Calu3 (cell line): ENCODE measurements at regions not wholly inside any gene's neighbourhood (a gene's known extent, or its start where the extent isn't known, plus 50 kb on each side); places are given as distances from the start of the nearest gene placed in this dataset.

ENCODE experiments used
- BruUV-seq: library from RNA; stranded (reverse); fragments of 400-500 nt; replicated peaks from 2 replicates; lab custom pipeline; 2021; lab: Mats Ljungman, UMichigan
- CTCF ChIA-PET: fragments of 300-600 bp; sonication (Branson Sonifier 250); formaldehyde crosslinking; loops from one replicate; lab custom pipeline; 2022; ENCODE audit warnings: antibody characterized with exemption; lab: Charles Lee
- DNase-seq: peaks from one replicate; pipeline ENCODE4 v3.0.0; 2022
- H3K27ac Mint-ChIP-seq: one replicate; pipeline ENCODE4 v1.8.0; 2022; ENCODE audit warnings: mixed read lengths; ENCODE audit not compliant: unreplicated experiment
- H3K27me3 Mint-ChIP-seq: one replicate; pipeline ENCODE4 v1.8.0; 2022; ENCODE audit warnings: mixed read lengths; ENCODE audit not compliant: unreplicated experiment
- H3K36me3 Mint-ChIP-seq: one replicate; pipeline ENCODE4 v1.8.0; 2022; ENCODE audit warnings: mild to moderate bottlenecking, moderate library complexity, mixed read lengths; ENCODE audit not compliant: insufficient read depth, unreplicated experiment
- H3K4me1 Mint-ChIP-seq: one replicate; pipeline ENCODE4 v1.8.0; 2022; ENCODE audit warnings: mild to moderate bottlenecking, low read depth, mixed read lengths; ENCODE audit not compliant: unreplicated experiment
- H3K4me3 Mint-ChIP-seq: one replicate; pipeline ENCODE4 v1.8.0; 2022; ENCODE audit warnings: mild to moderate bottlenecking, low read depth, moderate library complexity, mixed read lengths; ENCODE audit not compliant: unreplicated experiment
- H3K9me3 Mint-ChIP-seq: one replicate; pipeline ENCODE4 v1.8.0; 2022; ENCODE audit warnings: low read depth, mixed read lengths; ENCODE audit not compliant: unreplicated experiment
- CTCF ChIP-seq: fragments of 200-600 bp; IDR thresholded peaks from one replicate; pipeline ENCODE4 v1.8.0; 2022; ENCODE audit warnings: antibody characterized with exemption; ENCODE audit not compliant: unreplicated experiment
- intact Hi-C: fragments of 100-400 bp; cut with micrococcal nuclease; formaldehyde crosslinking; loops from one replicate; pipeline ENCODE4 v1.10.0; 2022; ENCODE audit not compliant: unreplicated experiment

DNA sequence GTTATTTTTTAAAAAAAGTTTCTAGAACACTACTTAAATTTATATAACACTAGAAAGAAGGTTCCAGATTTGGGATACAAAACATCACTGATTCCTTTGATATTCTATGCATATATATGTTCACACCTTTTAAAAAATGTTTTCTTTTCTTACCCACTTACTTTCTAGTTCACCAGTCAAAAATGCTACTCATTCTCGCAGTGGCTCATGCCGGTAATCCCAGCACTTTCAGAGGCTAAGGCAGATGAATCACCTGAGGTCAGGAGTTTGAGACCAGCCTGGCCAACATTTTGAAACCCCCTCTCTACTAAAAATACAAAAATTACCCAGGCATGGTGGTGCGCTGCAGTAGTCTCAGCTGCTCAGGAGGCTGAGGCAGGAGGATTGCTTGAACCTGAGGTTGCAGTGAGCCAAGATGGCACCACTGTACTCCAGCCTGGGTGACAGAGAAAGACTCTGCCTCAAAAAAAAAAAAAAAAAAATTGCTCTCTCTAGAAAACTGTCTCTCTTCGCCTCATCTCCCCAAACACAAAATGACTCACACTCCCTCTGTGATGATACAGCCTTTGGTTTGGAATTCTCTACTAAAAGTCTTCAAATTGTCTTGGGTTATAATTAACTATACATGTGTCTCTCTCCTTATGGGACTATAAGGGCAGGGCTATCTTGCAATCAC is 52.6 kb upstream of the TGFBR2 start:
- CTCF ChIA-PET, result no interaction called here
- no peak overlapping the region for H3K27ac Mint-ChIP-seq
- intact Hi-C loops, result no loop called here
- peaks cover 45% of the 10 kb centered on the region for H3K4me1 Mint-ChIP-seq
- no TSS peak for BruUV-seq
- no peak overlapping the region for H3K4me3 Mint-ChIP-seq
- H3K36me3 Mint-ChIP-seq, result no peaks in the 10 kb centered on the region
- DNase-seq, result no peak
- TF ChIP-seq CTCF, result no peak
- no peaks in the 10 kb centered on the region for H3K9me3 Mint-ChIP-seq
- H3K27me3 Mint-ChIP-seq, result no peaks in the 10 kb centered on the region

GRCh38 chr3:30554317-30554690 is 52.1 kb upstream of the TGFBR2 start:
- Mint-ChIP-seq H3K4me1 (peaks cover 42% of the 10 kb centered on the region), H3K4me3 (no peak overlapping the region), H3K36me3 (no peaks in the 10 kb centered on the region), H3K27ac (no peak overlapping the region), H3K27me3 (no peaks in the 10 kb centered on the region), H3K9me3 (no peaks in the 10 kb centered on the region)
- CTCF ChIA-PET, result no interaction called here
- no TSS peak for BruUV-seq
- TF ChIP-seq CTCF, result no peak
- intact Hi-C loops, result no loop called here
- DNase-seq, result no peak

- peaks cover 26% of the 10 kb centered on the region for H3K4me1 Mint-ChIP-seq
- no TSS peak for BruUV-seq
These were observed 50.4 kb upstream of the TGFBR2 start for GRCh38 chr3:30555968-30556367.

More at GRCh38 chr3:30555968-30556367, 50.4 kb upstream of the TGFBR2 start:
- H3K4me3 Mint-ChIP-seq, result no peak overlapping the region
- intact Hi-C loops, result no loop called here
- no peaks in the 10 kb centered on the region for H3K27me3 Mint-ChIP-seq
- no peak for DNase-seq
- no peaks in the 10 kb centered on the region for H3K36me3 Mint-ChIP-seq
- TF ChIP-seq CTCF, result no peak
- no peak overlapping the region for H3K27ac Mint-ChIP-seq
- H3K9me3 Mint-ChIP-seq, result no peaks in the 10 kb centered on the region
- CTCF ChIA-PET, result interaction anchor here (1.0 kb wide), 1 partner anchor 13 kb away, joined by 5 read pairs; no protein-coding TSS in a partner anchor
